ENCODE measurements at regions not wholly inside any gene's neighbourhood (a gene's known extent, or its start where the extent isn't known, plus 50 kb on each side); places are given as distances from the start of the nearest gene placed in this dataset.

DNA sequence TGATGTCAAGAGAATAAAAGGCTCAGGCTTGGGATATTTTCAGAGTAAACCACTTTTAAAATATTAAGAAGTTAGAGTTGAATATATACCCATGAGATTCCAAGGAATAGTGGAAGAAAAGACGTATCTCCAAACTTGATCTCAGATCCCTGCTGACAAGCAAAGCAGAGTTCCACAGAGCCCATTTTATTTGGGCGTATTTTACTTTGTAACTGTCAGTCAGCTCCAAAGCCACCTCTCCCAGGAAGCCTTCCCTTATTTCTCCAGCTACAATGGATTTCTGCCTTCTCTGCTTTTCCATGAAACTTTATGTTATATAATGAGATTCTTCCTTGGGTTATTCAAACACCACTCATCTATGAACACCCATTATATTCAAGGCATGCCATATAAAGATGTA, 295.7 kb downstream of the FZD1 start:
- peaks cover 0 to under 1% of the 10 kb centered on the region in 2 donors for H3K4me1 ChIP-seq
- H3K27ac ChIP-seq = no peak overlapping the region
- H3K9me3 ChIP-seq = no peaks in the 10 kb centered on the region
- intact Hi-C loops (cut with DNase I; ENCODE audit: low total_unique reads) = no loop called here
- no peak overlapping the region for H3K4me3 ChIP-seq
- no peaks in the 10 kb centered on the region for H3K36me3 ChIP-seq
- H3K27me3 ChIP-seq = no peaks in the 10 kb centered on the region
- TF ChIP-seq POLR2A (IDR thresholded peaks at IDR 0.05) = no peak
- TF ChIP-seq, protein P1, sequence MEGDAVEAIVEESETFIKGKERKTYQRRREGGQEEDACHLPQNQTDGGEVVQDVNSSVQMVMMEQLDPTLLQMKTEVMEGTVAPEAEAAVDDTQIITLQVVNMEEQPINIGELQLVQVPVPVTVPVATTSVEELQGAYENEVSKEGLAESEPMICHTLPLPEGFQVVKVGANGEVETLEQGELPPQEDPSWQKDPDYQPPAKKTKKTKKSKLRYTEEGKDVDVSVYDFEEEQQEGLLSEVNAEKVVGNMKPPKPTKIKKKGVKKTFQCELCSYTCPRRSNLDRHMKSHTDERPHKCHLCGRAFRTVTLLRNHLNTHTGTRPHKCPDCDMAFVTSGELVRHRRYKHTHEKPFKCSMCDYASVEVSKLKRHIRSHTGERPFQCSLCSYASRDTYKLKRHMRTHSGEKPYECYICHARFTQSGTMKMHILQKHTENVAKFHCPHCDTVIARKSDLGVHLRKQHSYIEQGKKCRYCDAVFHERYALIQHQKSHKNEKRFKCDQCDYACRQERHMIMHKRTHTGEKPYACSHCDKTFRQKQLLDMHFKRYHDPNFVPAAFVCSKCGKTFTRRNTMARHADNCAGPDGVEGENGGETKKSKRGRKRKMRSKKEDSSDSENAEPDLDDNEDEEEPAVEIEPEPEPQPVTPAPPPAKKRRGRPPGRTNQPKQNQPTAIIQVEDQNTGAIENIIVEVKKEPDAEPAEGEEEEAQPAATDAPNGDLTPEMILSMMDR (IDR thresholded peaks at IDR 0.05) = no peak
- no peak for TF ChIP-seq POLR2AphosphoS5 (IDR thresholded peaks at IDR 0.05)
- DNase-seq (ENCODE audit: low spot score in 2 of 2) = no peak

GRCh38 chr7:91564101-91564500, 299.9 kb downstream of the FZD1 start:
- Histone ChIP-seq H3K27ac (no peak overlapping the region), H3K36me3 (no peaks in the 10 kb centered on the region), H3K9me3 (no peaks in the 10 kb centered on the region), H3K4me1 (peaks cover 0 to 19% of the 10 kb centered on the region in 2 donors), H3K4me3 (no peak overlapping the region), H3K27me3 (no peaks in the 10 kb centered on the region)
- intact Hi-C loops (cut with DNase I; ENCODE audit: low total_unique reads) = no loop called here
- DNase-seq (ENCODE audit: low spot score in 2 of 2) = no peak
- no peak for TF ChIP-seq POLR2AphosphoS5 (IDR thresholded peaks at IDR 0.05)
- no peak for TF ChIP-seq POLR2A (IDR thresholded peaks at IDR 0.05)
- TF ChIP-seq, protein P1 (IDR thresholded peaks at IDR 0.05) = no peak

- no peak for DNase-seq (ENCODE audit: low spot score in 2 of 2)
- Histone ChIP-seq H3K27me3 (no peaks in the 10 kb centered on the region), H3K36me3 (no peaks in the 10 kb centered on the region), H3K4me1 (peaks cover 0 to 19% of the 10 kb centered on the region in 2 donors), H3K27ac (peak overlapping the region in 1 of 2 donors; percentile 88), H3K4me3 (no peak overlapping the region), H3K9me3 (no peaks in the 10 kb centered on the region)
- TF ChIP-seq POLR2AphosphoS5 (IDR thresholded peaks at IDR 0.05) (no peak), POLR2A (IDR thresholded peaks at IDR 0.05) (no peak)
- TF ChIP-seq, protein P1 (IDR thresholded peaks at IDR 0.05) = no peak
- intact Hi-C loops (cut with DNase I; ENCODE audit: low total_unique reads) = no loop called here
These were observed 300.3 kb downstream of the FZD1 start for GRCh38 chr7:91564541-91564940.

GRCh38 chr7:91565499-91566401, 301.5 kb downstream of the FZD1 start:
- TF ChIP-seq POLR2AphosphoS5 (IDR thresholded peaks at IDR 0.05) = peak in 1 of 3 donors; percentile 50
- TF ChIP-seq, protein P1 (IDR thresholded peaks at IDR 0.05) = peak in 1 of 3 donors; percentile 33
- no peak for TF ChIP-seq POLR2A (IDR thresholded peaks at IDR 0.05)
- Histone ChIP-seq H3K27me3 (no peaks in the 10 kb centered on the region), H3K27ac (peak overlapping the region; percentile 88), H3K9me3 (no peaks in the 10 kb centered on the region), H3K4me1 (peaks cover 0 to 27% of the 10 kb centered on the region in 2 donors), H3K36me3 (no peaks in the 10 kb centered on the region), H3K4me3 (peak overlapping the region in 2 of 3 donors; percentile 35 to 56)
- intact Hi-C loops (cut with DNase I; ENCODE audit: low total_unique reads) = no loop called here
- DNase-seq (ENCODE audit: low spot score in 2 of 2) = peak; percentile 68 to 83

DNA sequence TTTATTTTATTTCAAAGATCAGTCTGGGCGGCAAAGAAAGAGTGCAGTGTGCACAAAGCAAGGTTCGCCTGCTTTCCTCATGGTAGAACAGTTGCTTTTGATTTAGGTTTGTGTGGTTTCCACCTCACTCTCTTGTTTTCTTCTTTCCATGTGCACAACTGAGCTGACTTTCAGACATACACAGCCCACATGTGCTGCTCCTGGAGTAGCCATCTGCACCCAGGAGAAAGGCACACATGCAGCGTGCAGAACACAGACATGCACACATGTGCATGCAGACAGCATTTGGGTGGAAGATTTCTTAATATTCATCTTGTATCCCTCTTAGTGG, 302.1 kb downstream of the FZD1 start:
- no peak for DNase-seq (ENCODE audit: low spot score in 2 of 2)
- Histone ChIP-seq H3K9me3 (no peaks in the 10 kb centered on the region), H3K27ac (peak overlapping the region; percentile 49 to 88), H3K4me3 (peak overlapping the region in 2 of 3 donors; percentile 35 to 56), H3K4me1 (peaks cover 0 to 27% of the 10 kb centered on the region in 2 donors), H3K27me3 (no peaks in the 10 kb centered on the region), H3K36me3 (no peaks in the 10 kb centered on the region)
- TF ChIP-seq POLR2A (IDR thresholded peaks at IDR 0.05) (no peak), POLR2AphosphoS5 (IDR thresholded peaks at IDR 0.05) (peak in 1 of 3 donors; percentile 9)
- intact Hi-C loops (cut with DNase I; ENCODE audit: low total_unique reads) = no loop called here
